ENCODE measurements at regions not wholly inside any gene's neighbourhood (a gene's known extent, or its start where the extent isn't known, plus 50 kb on each side); places are given as distances from the start of the nearest gene placed in this dataset.

- DNase-seq: no peak
Measured at GRCh38 chr14:36408388-36408787, 88.0 kb upstream of the MBIP start.

DNA sequence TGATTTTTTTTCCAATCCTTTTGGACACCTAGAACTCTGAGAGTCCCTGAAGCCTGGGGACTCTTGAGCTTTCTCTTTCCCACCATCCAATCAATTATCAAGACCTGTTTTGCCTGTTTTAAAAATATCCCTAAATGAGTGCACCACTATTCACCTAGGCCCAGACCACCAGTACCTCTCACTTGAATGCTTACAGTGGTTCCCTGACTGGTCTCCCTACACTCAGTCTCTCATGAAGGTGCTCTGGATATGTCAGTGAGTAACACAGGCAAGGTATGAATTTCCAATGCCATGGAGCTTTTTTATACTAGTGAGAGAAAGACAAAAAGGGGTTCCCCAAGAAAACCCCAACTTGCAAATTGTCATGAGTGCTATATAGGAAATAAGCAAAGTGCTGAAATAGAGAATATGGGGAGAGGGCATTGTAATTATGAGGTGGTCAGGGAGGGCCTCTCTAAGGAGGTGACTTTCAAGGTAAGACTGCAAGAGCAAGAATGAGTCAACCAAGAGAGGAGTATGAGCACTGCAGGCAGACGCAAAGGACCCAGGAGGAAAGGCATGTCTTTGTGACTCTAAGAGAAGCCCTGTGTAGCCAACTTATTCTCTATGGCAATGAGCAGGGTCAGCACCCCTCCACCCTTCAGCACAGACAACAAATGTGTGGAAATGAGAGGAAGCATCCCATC, 85.3 kb upstream of the MBIP start:
- no peak for DNase-seq

- DNase-seq: no peak
Measured at GRCh38 chr14:36402867-36403266, 82.4 kb upstream of the MBIP start.

- no peak for DNase-seq
Measured at GRCh38 chr14:36398463-36399291, 78.2 kb upstream of the MBIP start.

GRCh38 chr14:36397357-36397756, 76.9 kb upstream of the MBIP start:
- DNase-seq: no peak

DNA sequence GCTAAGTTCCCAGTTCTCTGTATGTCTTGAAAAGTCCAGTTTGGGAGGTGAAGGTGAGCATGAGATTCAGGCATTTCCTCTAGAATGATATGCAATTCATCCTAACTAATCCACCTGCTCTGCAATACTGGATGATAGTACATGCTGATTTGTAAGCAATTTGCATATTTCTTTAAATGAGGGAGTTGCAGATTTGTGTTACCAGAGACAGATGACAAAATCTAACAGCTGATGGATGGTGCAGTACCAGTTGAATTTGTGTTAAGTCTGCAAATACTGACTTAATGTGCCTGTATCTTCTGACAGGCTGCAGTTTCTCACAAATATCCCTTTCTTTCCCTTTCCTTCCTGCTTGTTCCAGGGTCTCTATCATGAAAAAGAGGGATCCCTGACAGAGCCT, 76.4 kb upstream of the MBIP start:
- no peak for DNase-seq

DNA sequence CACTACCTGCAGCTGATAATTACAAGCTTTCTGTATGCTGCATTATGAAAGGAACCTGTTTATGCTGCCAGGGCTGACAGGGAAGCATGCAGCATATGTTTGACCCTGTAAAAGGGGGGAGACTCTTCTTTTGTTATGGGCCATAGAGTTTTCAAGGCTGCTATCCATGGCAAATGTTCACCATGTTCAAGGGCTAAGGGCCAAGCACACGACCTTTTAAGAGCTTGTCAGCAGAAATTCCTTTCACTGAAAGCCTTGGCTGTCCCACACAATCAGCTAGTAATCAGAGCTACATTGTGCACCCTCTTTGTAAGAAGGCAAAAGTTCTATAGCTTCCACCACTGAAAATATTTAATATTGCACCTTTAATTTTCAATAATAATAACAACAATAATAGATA, 74.2 kb upstream of the MBIP start:
- no peak for DNase-seq

GRCh38 chr14:36390718-36391117, 70.3 kb upstream of the MBIP start:
- no peak for DNase-seq

DNA sequence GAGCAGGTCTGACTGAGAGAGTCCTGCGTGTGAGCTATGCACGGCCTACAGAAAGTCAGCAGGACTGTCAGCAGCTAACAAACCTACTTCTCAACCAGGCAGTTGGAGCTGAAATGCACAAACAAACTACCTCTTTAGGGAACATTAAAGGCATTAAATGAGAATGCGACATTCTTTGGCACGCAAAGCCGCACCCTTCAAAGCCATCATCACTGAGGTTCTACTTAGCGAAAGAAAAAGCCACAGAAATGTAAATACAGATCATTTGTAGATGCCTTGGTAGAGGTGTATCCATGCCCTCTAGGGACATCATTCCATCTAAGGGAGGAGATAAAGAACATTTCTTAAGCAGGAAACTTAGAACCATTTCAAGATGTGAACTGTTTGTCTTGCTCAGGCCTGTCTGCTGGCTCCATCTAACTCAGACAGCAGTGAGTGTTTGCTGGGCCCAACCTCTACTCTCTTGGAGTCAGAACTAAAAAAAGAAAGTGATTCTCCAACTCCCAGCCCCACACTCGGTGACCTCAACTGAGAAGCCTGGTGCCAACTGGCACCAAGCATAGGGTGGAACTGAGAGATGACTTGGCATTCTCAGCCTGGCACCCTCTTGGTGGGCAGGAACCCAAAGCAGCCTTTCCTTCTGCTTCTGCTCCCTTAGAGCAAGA, 63.5 kb upstream of the MBIP start:
- no peak for DNase-seq

- peak; percentile 97 for DNase-seq
Measured at GRCh38 chr14:36373982-36374673, 53.7 kb upstream of the MBIP start.
